ENCODE measurements at regions not wholly inside any gene's neighbourhood (a gene's known extent, or its start where the extent isn't known, plus 50 kb on each side); places are given as distances from the start of the nearest gene placed in this dataset.

DNA sequence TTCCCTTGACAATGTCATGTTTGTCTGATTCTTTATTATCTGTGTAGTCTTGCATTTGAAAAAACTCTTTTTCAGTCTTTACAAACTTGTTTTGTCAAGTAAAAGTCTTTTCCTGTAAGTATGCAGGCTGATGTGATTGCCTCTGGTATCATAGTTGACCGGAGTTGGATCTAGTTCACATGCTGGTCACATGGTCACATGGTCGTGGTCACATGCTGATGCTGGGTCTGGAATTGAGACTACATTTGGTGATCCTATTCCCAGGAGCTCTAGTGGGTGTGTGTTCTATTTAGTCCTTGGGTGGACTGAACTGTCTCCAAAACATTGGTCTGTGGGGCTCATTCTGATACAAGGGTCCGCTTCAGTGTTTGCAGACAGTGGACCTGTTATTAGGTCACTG lies 1798.8 kb upstream of the PRR20A start:
- no peak for FAIRE-seq

- FAIRE-seq: no peak
These were observed 1795.5 kb upstream of the PRR20A start for GRCh38 chr13:55345224-55345623.

DNA sequence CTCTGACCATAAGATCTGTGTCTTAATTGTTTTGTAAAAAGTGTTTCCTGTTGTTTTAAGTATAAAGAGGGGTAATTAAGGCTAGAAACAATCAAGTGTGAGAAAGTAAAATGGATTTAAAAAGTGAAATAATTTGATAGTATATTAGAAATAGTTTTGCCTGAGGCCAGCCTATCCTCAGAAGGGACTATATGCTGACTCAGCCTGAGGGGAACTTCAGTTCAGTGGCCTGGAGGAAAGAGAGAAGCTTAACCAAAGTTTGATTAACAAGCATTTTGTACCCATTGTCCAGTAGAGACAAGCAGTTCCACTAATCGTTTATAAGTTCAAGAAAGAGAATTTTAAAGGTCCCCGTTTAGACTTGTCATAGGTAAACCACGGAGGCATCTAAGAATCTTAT lies 1793.2 kb upstream of the PRR20A start:
- FAIRE-seq: no peak

DNA sequence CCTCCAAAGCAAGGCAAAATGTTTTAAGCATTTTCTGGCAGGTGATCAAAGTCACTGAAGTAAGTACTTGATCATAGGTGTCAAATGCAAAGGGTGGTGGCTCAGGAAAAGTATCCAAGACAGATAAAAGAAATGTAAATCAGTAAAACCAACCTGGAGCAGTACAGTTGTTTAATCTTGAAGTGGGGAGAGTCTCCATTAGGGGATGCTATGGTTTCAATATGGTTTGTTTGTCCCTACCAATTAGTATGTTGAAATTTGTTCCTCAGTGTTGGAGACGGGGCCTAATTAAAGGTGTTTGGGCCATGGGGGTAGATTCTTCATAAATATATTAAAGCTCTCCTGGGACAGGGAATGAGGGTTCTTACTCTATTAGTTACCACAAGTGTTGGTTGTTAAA lies 1781.7 kb upstream of the PRR20A start:
- no peak for FAIRE-seq

DNA sequence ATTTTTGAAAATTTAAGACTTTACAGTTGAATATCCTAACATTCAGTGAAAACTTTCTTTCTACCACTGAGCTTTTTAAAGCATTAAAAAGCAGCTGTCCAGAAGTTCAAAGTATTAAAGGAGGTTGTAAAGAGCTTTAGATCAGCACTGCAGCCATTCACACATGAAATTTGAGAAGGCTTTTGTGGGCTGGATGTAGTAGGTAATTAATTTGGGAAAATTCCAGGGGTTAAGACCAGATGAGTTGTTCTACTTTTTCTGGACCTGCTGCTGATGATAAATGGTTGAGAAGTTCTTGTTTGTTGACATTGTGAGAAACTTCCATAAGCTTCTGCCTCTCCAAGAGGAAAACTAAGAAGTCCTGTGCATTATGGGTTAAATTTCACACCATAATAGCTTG lies 1779.6 kb upstream of the PRR20A start:
- no peak for FAIRE-seq

DNA sequence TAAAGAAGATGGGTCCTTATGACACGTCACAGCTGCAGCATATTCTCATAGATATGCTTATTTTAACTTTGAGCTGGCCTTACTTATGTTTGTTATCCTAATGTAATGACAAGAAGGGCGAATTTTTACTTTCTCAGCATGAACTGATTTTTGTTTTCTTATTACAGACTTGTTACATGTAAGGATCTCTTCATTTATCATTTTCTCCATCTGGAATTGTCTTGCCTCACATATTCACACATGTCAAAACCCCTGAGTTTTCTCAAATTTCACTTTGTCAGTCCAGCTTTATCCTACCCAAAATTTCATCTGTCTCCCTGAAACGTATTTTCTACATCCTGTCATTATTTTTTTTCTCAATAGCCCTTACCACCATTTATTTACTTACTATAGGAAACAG lies 1774.0 kb upstream of the PRR20A start:
- FAIRE-seq: no peak

GRCh38 chr13:55394470-55394869 lies 1746.2 kb upstream of the PRR20A start:
- FAIRE-seq: no peak

- no peak for FAIRE-seq
These were observed 1737.8 kb upstream of the PRR20A start for GRCh38 chr13:55402870-55403269.

DNA sequence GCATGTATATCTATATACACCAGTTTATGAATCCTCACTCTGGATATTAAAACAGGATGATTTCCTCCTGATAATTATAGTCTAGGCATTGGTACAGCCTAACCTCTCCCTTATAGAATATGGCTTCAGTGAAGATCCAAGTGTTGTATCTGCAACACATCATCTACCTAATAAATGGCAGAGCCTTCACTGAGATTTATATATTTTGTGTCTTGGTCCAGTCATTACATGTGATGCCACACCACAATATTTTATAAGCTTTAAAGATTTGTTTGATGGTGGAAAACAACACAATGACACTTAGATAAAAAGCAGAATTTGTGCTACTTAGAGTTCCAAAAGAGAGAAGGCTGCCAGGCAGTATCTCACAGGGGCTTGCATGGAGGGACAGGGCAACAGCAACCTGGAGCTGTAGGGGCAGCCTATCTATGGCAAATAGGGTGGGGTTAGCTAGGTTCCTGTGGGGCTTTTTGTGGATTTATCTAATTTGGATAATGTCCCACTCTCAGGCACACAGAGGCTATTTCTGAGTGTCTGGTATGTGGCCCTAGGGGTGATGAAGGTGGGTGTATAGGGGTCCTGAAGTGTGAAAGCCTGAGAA lies 1736.7 kb upstream of the PRR20A start:
- FAIRE-seq: no peak

- no peak for FAIRE-seq
These were observed 1730.1 kb upstream of the PRR20A start for GRCh38 chr13:55410398-55411330.

GRCh38 chr13:55418095-55418494 lies 1722.6 kb upstream of the PRR20A start:
- FAIRE-seq: no peak

DNA sequence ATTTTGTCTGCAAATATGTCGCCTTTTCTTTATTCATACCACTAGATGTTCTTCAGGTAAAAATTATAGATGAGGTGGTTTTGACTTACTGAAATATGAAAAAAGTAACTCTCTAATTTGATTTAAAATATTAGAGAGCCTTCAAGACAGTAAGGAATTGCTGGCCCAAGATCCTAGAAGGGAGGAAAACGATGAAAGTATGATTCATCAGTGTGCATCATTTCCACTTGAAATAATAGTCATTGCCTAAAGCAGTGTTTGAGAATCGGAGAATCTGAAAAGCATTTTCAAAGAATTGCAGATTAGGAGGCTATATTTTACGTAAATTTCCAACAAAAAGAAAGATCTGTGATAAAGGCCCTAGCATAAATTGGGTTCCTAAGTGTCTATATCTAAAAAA lies 1707.9 kb upstream of the PRR20A start:
- FAIRE-seq: no peak

GRCh38 chr13:55437162-55437561 lies 1703.6 kb upstream of the PRR20A start:
- no peak for FAIRE-seq

DNA sequence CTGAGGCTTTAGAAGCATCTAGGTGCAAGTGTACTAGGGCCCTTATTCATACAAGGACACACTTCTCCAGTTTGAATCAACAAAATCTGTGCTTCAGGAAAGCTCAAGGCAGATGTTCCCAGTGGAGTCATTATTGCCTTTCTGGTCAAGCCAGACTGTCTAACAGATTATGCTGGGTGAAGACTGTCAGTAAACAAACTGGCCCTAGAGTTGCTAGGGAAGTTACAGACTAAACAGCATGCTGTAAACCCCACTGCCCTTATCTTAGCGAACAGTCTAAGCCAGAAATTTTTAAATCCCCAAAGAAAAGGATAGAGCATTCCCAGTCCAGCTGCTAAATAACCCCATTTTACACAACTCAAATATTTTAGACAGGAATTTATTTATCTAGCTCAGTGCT lies 1701.3 kb upstream of the PRR20A start:
- no peak for FAIRE-seq

DNA sequence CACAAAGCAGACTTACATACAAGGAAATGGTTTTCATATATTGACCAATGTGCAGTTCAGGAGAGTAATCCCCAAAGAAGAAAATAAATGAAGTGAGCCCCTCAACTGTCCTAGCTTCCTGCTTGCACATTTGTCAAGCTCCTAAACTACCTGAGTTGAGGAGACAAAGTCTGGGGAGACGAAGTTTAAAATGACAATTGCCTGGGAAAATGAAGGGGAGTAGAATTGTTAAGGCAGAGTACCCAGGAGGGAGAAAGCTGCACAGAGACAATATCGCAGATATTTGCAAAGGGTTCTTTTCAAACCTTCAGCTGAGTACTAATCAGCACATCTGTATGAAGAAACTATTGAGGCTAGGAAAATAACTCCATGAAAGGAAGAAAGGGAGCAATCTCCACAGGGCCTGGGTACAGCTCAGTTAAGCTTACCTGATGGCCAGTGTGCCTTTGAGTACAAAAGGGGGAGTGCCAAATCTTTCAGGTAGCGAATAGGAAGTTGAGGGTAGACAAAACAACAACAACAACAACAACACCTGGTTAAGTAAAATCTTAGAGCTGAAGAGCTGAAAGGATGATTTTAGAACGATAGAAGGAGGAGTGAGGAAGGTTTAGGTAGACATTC lies 1700.1 kb upstream of the PRR20A start:
- FAIRE-seq: no peak

DNA sequence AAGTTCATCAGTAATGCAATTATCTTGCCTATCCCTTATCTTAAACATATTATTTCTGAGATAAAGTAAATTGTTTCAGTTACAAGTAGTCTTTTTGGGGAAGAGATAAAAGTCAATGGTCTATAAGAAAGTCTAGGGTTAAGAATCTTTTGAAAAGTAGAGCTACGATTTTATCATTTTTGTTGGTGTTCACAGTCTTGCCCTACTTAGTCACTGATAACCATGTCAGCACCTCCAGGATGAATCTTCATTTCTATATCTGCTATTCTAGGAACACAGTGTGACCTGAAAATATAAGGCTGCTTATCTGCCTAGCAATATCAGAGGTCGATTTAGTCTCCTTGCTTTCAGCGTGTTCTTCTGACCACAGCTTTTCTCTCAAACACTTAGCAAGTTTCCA lies 1676.5 kb upstream of the PRR20A start:
- FAIRE-seq: no peak

- no peak for FAIRE-seq
These were observed 1673.2 kb upstream of the PRR20A start for GRCh38 chr13:55467476-55467875.

DNA sequence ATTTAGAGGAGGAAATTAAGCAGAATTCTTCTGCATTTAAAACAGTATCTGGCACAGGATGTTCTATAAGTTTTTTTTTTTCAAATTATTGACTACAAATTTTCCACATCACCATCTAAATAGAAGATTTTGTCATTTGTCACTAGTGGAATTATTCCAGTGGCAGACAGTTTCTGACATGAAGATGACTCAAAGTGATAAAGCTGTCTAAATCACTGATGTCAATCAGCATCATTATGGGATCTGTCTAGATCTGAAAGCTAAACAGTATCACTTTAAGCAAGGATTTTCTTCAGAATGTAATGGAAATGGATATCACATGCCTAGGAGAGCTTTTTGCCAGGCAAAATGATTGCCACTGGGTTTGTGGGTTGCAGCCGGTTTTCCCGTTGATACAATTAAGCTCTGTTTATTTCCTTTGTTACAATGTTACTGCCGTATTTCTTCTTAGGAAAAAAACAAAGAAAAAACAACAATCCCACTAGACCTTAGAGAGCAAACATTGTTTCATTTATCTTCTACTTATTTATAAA lies 1657.0 kb upstream of the PRR20A start:
- no peak for FAIRE-seq

- no peak for FAIRE-seq
These were observed 1647.4 kb upstream of the PRR20A start for GRCh38 chr13:55493297-55493696.

GRCh38 chr13:55497486-55497885 lies 1643.2 kb upstream of the PRR20A start:
- FAIRE-seq: no peak

- no peak for FAIRE-seq
These were observed 1640.0 kb upstream of the PRR20A start for GRCh38 chr13:55500694-55501093.

DNA sequence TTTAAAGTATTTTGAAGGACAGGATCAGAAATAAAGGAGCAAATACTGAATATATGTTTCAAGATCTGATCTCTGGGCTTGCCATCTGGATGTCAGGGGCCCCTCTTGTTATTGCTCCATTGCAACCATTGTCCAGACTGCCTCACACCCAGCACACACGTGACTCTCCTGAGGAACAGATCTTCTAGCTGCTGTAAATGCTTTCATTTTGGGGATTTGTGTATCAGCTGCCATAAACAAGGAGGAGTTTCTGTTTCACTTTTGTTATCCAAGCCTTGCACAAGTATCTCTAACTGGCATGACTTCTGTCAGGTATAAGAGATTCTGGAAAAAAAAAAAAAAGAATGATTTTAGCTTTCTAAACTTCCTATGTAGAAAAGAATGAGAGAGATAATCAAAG lies 1624.1 kb upstream of the PRR20A start:
- no peak for FAIRE-seq

DNA sequence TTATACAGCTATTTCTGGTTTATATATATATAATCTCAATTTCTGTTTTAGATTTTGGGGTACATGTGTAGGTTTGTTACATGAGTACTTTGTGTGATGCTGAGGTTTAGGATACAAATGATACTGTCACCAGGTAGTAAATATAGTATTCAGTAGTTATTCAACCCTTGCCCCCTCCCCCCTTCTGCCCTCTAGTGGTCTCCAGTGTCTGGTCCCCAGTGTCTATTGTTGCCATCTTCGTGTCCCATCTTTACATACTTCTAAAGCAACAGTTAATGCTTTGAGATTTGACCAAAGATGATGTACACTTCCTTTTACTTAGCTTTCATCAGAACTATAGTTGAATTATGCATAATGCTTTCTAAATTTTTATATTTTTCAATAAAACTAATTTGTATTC lies 1623.4 kb upstream of the PRR20A start:
- FAIRE-seq: no peak

DNA sequence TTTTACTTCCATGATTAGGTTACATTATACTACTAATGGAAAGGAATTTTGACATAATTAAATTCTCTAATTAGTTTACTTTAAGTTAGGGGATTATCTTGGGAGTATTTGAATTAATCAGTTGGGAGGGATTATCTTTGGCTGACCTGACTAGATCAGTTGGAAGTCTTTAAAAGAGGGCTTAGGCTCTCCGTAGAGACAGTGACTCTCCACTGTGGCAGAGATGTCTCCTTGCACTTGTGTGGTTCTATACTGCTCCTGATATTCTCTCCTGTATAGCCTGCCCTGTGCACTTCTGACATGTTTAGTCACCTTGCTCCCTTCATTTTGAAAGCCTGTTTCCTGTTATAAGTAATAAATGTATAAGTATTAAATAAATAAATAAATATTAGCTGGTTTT lies 1612.3 kb upstream of the PRR20A start:
- FAIRE-seq: no peak

Measured in colon (tissue), 2 donors.